ENCODE measurements at regions not wholly inside any gene's neighbourhood (a gene's known extent, or its start where the extent isn't known, plus 50 kb on each side); places are given as distances from the start of the nearest gene placed in this dataset.
"Not testable (repeated sequence)": the region's sequence is repeated elsewhere in the genome, so short reads cannot be mapped to it uniquely, and the experiment has no call there.

DNA sequence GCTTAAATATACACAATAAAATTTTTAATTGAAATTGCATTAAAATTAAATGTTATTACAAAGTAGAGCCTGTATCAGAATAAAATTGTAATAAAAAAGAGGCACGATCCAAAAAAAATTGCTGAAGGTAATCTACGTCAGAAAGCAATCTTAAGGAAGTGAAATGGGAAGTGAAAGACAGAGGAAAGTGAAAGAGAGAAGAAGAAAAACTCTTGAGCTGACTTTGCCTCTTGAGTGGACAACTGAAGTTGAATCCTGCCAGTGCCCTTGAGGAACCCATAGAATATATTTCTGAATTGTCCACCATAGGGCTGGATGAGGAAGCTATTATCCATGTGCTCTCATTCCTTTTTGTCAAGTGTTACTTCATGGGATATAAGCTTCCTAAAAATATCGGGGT lies 285.1 kb upstream of the STAC start:
- DNase-seq: no peak

DNA sequence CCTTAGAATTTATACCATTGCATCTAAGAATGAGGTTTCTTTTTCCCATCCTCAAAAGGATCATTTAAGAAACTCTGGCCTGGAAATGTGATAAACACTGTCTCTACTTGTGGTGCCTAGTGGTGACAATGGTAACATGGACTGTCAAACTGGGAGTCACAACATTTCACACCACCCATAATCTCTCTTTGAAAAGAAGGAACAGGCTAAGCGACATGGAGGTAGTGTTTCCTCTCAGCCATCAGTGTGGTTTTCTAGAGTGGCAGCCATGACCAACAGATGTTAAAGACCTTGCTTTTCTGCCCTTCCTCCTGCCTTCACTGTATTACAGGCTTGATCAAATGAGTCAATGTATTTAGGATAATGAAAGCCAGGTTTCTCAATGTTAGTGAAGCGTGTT lies 283.1 kb upstream of the STAC start:
- no peak for DNase-seq

DNA sequence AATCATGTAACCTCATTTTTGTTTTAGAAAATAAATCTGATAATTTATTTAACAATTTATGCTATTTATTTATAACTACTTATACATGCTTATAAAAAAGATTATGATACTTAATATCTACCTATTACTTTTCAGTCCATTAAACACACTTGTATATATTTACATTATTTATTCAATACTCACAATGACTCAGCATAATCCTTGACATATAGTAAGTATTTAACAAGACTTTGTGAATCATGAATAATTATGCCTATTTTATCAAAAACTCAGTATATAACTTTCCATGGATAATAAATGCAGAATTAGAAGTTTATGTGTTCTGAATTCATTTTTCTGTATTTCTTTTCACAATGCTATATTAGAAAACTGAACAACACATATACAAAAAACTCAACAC lies 266.0 kb upstream of the STAC start:
- DNase-seq: no peak

DNA sequence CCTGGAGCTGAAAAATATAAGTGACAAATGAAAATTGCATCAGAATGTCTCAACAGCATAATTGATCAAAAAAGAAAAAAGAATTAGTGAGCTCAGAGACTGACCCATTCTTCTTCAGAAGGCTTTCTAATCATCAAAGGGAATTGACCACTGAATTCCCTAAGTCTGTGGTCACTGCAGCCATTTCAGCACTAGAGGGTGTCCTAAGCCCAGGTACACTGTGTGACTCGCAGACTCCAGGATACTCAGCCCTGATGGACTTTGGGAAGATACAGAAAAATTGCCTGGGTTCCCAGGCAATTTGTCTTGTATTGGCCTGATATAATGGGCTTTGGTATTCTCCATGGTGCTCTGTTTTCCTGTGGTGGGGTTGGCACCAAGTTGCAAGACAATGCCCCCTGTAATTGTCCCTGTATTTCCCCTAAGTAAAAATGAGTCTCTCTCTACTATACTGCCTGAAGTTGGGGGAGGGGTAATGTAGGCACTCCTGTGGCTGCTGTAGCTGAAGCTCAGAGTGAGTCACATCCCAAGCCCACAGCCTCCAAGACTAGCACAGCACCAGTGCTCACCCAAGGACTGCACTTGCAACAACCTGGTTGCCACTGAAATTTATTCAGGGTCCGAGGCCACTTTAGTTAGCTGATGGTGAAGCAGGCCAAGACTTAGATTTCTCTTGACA lies 256.0 kb upstream of the STAC start:
- DNase-seq: no peak

DNA sequence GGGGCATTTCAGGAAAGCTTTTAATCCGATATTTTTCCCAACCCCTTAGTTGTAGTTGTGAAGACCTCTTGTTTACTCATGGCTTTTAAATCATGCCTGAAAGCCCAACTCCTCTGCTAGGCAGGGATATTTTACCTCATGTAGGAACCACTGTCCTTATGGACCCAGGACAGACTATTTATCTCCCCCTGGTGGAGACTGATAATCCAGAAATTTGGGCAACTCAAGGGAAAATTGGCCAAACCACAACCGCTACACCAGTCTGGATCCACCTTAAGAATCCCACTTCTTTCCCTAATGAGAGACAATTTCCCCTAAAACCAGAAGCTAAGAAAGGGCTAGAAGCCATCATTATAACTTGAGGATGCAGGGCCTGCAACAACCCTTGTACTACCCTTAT lies 248.1 kb upstream of the STAC start:
- no peak for DNase-seq

DNA sequence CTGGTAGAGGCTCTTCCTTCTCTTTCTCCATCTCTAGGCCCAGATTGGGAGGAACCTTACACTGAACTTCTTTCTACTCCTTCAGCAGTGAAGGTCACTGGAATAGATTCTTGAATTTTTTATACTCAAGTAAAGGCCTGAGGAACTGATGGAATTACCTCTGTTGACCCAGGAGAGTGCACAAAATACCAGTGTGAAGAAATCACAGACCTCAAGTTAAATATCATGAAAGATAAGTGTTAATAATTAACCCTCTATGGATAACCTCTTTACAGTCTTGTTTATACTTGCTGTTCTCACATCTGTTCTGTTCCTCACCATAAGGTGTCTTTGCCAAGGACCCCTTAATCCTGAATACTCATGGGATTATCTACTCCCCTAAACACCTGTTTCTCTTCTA lies 244.4 kb upstream of the STAC start:
- DNase-seq: no peak

DNA sequence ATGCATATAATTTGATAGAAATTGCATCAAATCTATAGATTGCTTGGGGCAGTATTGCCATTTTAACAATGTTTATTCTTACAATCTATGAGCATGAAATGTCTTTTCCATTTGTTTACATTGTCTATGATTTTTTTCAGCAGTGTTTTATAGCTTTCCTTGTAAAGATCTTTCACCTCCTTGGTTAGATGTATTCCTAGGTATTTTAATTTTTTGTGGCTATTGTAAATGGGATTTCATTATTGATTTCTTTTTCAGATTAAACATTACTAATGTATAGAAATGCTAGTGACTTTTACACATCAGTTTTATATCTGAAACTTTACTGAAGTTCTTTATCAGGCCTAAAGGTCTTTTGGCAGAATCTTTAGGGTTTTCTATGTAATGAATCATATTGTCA lies 237.6 kb upstream of the STAC start:
- DNase-seq: no peak

DNA sequence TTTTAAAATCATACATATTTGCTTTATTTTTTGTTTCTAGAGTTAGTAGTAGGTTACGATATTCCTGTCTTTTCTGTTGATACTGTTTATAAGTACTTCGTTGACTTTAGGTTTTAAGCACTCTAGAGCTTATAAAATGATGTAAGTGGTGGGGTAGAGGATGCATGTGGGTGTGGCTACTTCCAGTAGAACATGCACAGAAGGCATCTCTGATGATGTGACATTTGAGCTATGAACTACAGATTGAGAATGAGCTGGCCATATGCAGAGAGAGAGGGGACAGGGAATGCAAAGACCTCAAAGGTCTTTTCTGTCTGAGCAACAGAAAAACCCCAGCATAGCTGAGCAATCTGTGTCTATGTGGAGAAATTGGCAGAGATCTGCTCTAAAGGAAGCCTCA lies 233.9 kb upstream of the STAC start:
- DNase-seq: no peak

DNA sequence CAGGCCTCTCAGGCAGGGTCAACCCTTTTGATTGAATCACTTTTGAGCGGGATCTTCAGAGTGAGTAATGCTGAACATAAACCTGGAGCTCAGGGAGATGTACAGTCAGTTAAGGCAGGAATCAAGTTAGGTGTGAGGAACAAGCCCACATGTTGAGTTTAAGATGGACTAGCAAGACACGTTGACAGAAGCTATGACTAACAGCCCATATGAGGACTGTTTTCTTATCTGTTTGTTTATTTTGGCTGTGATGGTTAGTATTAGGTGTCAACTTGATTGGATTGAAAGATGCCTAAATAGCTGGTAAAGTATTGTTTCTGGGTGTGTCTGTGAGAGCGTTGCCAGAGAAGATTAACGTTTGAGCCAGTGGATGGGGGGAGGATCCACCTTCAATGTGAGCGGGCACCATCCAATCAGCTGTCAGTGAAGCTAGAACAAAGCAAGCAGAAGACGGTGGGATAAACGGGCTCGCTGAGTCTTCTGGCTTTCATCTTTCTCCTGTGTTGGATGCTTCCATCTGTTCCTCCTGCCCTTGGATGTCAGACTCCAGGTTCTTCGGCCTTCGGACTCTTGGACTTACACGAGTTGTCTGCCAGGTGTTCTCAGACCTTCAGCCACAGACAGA lies 232.3 kb upstream of the STAC start:
- no peak for DNase-seq

DNA sequence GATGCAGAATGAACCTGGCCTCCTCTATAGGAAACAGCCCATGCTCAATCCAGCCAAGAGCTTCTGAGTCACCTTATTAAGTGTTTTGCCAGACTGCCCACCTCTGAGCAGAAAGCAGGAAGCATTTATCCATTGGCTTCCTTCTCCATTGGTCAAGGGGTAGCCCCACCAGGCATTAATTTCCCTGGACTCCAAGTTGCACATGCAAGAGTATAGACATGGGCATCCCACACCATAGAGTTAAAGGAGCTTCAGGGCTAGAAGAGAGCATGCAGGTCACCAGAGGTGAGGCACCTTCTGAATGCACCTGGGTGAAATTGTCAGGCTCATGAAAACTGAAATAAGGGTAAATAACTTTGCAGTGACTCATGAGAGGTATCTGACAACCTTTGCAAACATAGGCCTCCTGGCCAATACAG lies 230.8 kb upstream of the STAC start:
- DNase-seq: no peak

DNA sequence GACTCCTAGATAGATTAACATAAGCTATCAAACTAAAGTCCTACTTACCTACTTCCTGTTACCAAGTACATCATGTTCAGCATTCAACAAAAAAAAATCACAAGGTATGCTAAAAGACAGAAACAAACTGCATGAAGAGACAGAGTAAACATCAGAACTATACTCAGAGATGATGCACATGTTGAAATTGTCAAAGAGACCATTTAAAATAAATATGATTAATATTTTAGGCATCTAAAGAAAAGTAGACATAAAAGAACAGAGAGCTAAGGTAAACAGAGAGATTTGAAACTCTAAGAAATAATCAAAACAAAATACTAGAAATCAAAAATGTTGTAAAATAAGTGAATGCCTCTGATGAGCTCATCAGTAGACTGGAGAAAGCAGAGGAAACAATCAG lies 224.8 kb upstream of the STAC start:
- no peak for DNase-seq

DNA sequence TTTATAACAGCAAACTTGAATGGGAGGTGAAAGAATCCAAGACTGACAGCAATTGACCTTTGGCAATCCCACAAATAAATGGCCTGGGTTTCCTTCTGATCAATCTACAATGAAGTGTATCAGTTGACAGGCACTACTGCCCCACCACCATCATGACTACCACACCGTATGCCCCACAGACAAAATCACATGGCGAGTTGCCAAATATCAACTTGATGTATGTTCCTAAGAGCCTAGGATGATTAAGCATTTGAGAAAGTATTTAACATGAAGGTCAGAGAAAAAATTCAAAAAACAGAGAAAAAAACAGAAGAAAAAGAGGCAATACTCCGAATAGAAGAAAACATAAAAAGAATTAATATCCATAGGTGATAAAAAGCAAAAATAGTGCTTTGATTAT lies 215.9 kb upstream of the STAC start:
- no peak for DNase-seq

DNA sequence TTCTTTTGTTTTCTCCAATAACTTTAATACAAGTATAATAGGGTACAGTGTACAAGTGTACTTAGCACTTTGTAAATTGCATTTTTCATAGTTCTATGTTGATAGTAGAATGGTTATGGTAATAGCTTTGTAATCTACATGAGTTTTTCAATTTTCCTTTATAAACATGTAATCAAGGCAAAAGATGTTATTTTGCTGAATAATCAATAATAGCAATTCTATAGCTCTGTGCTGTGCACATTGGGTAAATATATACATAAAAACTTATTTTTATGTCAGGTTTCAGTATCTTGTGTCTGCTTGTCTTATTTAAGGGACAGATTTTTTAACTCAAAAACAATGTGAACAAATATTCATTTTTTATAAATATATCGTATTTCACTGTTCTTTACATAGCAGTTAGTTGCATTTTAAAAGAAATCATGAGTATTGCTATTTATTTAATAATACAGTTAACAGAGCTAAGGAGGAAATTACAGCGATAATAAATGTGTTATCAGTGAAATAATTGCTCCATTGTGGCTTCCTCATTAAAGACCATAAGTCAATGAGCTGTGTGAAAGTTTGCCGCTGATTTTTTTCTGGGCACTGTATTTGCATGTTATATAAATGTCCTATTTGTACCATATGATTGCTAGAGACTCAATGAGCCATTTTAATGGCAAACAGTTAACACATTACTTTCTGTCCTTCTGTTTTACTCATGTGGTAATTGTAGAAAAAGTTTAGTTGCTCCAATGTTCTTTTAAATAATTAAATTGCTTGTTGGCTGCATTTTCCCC lies 214.6 kb upstream of the STAC start:
- no peak for DNase-seq

DNA sequence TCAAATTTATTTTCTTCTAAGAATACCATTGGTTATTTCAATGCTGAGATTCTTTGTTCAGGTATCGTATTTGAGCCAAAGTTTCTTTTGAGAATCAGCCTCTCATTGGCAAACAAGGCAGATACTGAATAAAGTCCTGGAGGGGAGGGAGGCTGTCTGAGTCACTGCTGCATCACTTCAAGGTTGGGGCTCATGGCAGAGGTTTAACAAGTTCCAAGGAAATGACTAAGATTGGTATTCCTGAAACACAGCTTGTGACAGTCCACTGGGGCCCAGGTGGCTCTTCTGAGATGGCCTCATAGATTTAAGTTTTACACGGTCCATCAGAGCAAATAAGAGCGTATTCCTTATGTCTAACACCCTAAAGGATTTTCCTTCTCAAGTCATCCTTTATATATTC lies 213.8 kb upstream of the STAC start:
- no peak for DNase-seq

DNA sequence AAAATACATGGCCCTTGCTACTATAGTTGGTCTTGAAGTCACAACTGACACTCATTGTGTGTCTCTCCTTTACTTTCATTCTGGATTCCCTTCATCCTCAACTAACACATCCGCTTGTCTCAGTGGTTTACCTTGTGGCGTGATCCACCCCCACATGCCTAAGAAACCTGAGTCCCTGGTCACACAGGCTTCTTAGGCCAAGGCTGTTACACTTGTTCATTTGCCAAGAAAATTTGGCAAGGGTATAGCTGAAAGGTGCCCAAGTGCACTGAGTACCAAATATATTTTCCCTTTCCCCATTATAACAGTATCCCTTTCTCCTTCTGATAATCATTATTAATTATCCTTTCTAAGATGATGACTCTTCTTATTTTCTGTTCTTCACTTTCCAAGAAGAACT lies 207.6 kb upstream of the STAC start:
- no peak for DNase-seq

DNA sequence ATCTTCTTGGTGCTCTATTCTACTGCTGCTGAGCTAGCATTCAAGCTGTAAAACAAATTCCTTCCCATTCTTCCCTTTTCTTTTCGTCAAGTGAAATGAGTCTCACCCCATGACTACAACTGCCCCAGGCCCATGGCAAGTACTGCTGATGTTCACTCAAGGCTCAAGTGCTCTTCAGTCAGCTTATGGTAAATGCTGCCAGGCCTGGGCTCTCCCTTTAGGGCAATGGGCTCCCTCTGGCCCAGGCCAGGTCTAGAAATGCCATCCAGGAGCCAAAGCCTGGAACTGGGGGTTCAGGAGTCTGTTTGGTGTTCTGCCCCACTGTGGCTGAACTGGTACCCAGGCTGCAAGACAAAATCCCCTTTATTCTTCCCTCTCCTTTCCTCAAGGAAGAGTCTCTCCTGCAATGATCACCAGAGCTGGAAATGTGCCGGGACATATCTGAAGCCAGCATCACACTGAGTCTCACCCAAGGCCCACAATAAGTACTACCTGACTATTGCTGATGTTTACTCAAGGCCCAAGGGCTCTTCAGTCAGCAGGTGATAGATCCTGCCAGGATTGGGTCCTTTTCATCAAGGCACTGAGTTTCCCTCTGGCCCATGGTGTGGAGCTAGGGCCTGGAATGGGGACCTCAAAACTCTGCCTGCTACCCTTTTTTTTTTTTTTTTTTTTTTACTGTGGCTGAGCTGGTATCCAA lies 205.0 kb upstream of the STAC start:
- DNase-seq: no peak

DNA sequence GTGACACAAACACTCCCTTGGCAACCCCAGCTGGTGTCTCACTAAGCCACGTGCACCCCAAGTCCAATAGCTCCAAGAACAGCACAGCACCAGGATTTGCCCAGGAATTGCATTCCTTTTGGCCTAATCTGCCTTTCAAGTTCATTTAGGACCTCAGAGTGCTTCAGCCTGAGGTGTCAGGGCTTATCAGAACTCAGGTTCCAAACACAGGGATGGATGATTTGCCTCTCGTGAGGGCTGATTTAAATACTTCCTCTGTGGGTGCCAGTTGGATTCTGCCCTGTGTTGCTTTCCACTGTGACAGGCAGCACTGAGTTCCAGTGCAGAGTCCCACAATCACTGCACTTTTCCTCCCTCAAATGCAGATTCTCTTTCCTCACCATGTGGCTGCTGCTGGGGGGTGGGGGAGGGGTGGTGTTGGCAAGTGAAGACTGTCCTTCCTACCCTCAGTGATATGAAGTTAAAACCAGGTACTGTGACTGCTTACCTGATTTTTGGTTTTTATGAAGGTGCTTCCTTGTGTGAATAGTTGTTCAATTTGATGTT lies 204.3 kb upstream of the STAC start:
- no peak for DNase-seq

DNA sequence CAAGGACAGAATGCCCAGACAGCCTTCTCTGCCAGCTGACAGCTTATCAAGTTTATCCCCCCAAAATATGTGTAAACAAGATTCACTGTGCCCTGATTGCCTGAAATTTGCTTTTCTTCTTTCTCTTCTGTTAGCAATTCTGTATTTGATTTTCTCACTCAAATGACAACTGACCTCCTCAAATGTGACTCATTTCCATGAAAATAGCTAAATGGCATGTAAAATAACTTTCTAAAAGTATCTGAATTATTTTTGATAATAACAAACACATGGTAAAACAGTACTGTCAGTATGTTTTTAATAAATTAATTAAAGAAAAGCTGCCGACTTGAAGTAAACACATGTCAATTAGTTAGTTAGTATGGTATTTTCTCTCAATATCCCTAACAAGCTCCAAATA lies 202.3 kb upstream of the STAC start:
- no peak for DNase-seq

DNA sequence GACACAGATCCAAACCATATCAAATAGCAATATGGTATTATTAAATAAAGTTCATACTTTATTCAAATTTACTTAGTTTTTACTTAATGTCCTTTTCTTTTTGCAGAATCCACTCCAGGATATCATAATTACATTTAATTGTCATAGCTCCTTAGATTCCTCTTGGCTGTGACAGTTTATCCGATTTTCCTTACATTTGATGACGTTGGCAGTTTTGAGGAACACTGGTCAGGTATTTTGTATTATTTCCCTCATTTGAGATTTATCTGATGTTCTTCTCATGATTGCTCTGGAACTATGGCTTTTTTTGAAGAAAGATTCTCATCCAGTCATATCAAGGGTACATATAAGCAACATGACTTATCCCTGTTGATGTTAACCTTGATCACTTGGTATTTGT lies 198.3 kb upstream of the STAC start:
- DNase-seq: no peak

DNA sequence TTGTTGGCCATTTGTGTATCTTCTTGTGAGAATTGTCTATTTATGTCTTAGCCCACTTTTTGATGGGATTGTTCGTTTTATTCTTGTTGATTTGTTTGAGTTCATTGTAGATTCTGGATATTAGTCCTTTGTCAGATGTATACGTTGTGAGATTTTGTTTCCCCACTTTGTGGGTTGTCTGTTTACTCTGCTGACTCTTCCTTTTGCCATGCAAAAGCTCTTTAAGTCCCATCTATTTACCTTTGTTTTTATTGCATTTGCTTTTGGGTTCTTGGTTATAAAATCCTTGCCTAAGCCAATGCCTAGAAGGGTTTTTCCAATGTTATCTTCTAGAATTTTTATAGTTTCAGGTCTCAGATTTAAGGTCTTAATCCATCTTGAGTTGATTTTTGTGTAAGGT lies 193.1 kb upstream of the STAC start:
- not testable (repeated sequence) for DNase-seq

DNA sequence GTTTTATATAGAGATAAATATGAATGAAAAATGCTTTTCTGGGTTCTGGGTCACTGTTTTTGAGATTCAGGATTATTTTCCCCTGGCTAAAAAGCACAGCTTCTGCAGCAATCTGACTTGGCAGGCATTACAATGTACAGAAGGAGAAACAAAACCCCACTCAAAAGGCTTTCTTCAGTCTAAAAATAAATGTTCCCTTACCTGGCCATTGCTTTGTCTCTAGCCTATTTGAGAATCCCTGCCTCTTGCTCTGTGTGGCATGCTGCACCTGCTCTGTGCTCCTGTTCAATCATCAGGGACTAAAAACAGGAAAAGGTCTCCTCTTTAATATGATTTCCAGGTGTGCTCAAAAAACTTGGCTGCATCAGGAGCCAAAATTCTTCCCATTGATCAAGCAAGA lies 187.4 kb upstream of the STAC start:
- DNase-seq: no peak

DNA sequence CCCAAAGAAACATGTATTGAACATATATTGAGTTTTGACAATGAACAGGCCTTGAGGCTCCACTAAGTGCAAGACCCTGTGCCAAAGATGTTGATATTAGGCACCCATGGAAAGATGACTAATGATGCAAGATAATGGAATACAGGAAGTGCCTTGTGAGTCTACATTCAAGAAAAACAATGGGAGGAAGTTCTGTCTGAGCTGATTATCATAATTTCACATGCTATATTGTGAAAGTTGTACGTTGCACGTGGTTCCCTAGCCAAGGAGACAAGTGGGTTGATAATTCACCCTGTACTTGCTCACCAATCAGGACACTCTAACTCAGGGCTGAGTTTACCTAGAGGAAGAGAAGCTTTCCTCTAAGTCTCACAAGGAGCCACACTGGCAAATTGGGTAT lies 186.9 kb upstream of the STAC start:
- no peak for DNase-seq

DNA sequence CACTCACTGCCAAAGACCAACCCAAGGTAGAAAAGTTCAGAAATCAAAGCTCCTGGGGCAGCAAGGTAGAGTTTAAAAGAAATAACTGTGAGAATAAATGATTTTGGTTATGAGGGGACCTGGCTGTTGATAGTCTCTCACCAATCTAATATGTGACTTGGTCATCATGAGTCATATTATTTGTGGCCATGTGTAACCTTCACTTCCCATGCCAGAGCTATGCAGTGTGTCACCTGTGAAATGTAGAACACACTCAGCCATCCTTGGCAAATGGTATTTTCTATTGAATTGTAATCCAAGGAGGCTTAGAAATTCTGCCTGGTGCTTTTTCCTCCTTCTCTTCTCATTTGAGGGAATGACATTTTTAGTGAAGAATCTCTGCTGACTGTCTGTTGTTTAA lies 184.2 kb upstream of the STAC start:
- DNase-seq: no peak

DNA sequence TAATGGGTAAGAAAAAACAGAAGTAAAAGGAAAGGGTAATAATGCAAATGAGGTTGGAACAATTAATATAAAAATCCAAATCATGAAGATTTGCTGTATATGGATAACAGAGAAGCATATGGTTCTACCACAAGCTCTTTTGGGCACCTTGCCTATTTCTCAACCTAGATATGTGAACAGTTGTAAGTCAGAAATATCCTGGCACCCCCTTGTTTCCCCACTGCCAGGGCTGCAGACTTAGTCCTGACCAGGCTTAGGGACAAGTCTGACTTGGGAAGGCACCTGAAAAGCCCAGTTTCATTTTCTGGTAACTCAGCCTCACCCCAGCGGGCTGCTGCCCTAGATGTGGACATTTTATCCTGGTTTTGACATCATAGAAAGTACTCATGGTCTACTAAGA lies 183.2 kb upstream of the STAC start:
- DNase-seq: no peak
